Panc1 (cell line): ENCODE measurements at regions not wholly inside any gene's neighbourhood (a gene's known extent, or its start where the extent isn't known, plus 50 kb on each side); places are given as distances from the start of the nearest gene placed in this dataset.

Experiments
- ATAC-seq: fragments of 200-7000 bp; cut with Tn5 transposase; 2 replicates; pipeline ENCODE4 v1.9.1; 2020; ENCODE audit warnings: mild to moderate bottlenecking, moderate library complexity
- BruUV-seq: library from RNA; stranded (reverse); fragments of 400-500 nt; replicated peaks from 2 replicates; lab custom pipeline; 2021; lab: Mats Ljungman, UMichigan
- CTCF ChIA-PET: fragments of 300-600 bp; sonication (Branson Sonifier 250); formaldehyde crosslinking; loops from one replicate; lab custom pipeline; 2022; ENCODE audit warnings: antibody characterized with exemption; lab: Charles Lee
- POLR2A ChIA-PET: fragments of 300-600 bp; sonication (Branson Sonifier 250); formaldehyde crosslinking; loops from one replicate; lab custom pipeline; 2022; ENCODE audit warnings: antibody characterized with exemption; lab: Charles Lee
- DNase-seq: peaks from one replicate; pipeline ENCODE4 v3.0.0-alpha.2; 2010; ENCODE audit warnings: low read depth, low spot score
- H3K27ac ChIP-seq: 2 replicates; pipeline ENCODE4 v1.5.1; 2011; ENCODE audit warnings: mild to moderate bottlenecking, low read length, inconsistent platforms
- H3K27me3 ChIP-seq: fragments of 200-500 bp; sonication (Bioruptor generic); 2 replicates; pipeline ENCODE4 v1.6.0; 2014; ENCODE audit warnings: low read length, inconsistent platforms; ENCODE audit not compliant: control insufficient read depth, insufficient read depth
- H3K36me3 ChIP-seq: fragments of 200-500 bp; sonication (Bioruptor generic); 2 replicates; pipeline ENCODE4 v1.5.1; 2014; ENCODE audit warnings: inconsistent platforms, mild to moderate bottlenecking, low read length, moderate library complexity; ENCODE audit not compliant: control insufficient read depth, insufficient read depth
- H3K4me1 ChIP-seq: 2 replicates; pipeline ENCODE4 v1.5.1; 2011; ENCODE audit warnings: inconsistent platforms, mild to moderate bottlenecking, low read length, moderate library complexity; ENCODE audit not compliant: control insufficient read depth, insufficient read depth
- H3K4me3 ChIP-seq, 2 experiments: 2 replicates each; pipeline ENCODE4 v1.5.1; 2011 to 2012; ENCODE audit warnings: low read depth in 2 of 2, low read length in 2 of 2, mild to moderate bottlenecking in 2 of 2, inconsistent platforms in 1 of 2, moderate library complexity in 1 of 2
- H3K9me3 ChIP-seq: fragments of 200-500 bp; sonication (Bioruptor generic); 2 replicates; pipeline ENCODE4 v1.5.1; 2014; ENCODE audit warnings: low read depth, mild to moderate bottlenecking, inconsistent platforms, low read length, moderate library complexity; ENCODE audit not compliant: control insufficient read depth, insufficient read depth
- POLR2AphosphoS5 ChIP-seq: IDR thresholded peaks from 2 replicates; pipeline ENCODE4 v1.6.1; 2012; ENCODE audit warnings: mild to moderate bottlenecking, low read depth, low read length, moderate library complexity
- REST ChIP-seq, 2 experiments: IDR thresholded peaks; 2 replicates each; pipeline ENCODE4 v1.6.1; 2011 to 2012; ENCODE audit warnings: low read depth in 2 of 2, control low read depth in 1 of 2, low read length in 1 of 2, mild to moderate bottlenecking in 1 of 2, moderate library complexity in 1 of 2; ENCODE audit not compliant: insufficient read depth in 1 of 2
- SIN3A ChIP-seq: IDR thresholded peaks from 2 replicates; pipeline ENCODE4 v1.6.1; 2012; ENCODE audit warnings: low read depth, mild to moderate bottlenecking, low read length, moderate library complexity, borderline replicate concordance; ENCODE audit not compliant: insufficient read depth
- TCF7L2 ChIP-seq: IDR thresholded peaks from 2 replicates; pipeline ENCODE4 v1.6.1; 2011; ENCODE audit warnings: mild to moderate bottlenecking, low read depth, low read length, inconsistent platforms
- in situ Hi-C: cut with HindIII; loops from 2 replicates; pipeline ENCODE4 v1.10.0; 2016; ENCODE audit warnings: low sequenced_read_pairs, low pct_unique_long_range_greater_than_20kb
- intact Hi-C: fragments of 100-400 bp; cut with micrococcal nuclease; formaldehyde crosslinking; loops from one replicate; pipeline ENCODE4 v1.10.0; 2022; ENCODE audit not compliant: unreplicated experiment
- TF ChIP-seq, protein P1 (sequence below): fragments of 450-650 bp; IDR thresholded peaks from 2 replicates; pipeline ENCODE4 v1.5.1; 2017; ENCODE audit warnings: mild to moderate bottlenecking

GRCh38 chr4:36414248-36414647, 132.8 kb downstream of the DTHD1 start:
- POLR2A ChIA-PET = no interaction called here
- DNase-seq (no peak), ATAC-seq (no peak)
- intact Hi-C loops = loop anchor here (10.0 kb wide), 1 partner anchor 971 kb away; no protein-coding TSS in a partner anchor
- Histone ChIP-seq H3K4me1 (no peaks in the 10 kb centered on the region), H3K27me3 (no peaks in the 10 kb centered on the region; the same call in 1 of the 2 replicates), H3K4me3 (no peak overlapping the region), H3K27ac (no peak overlapping the region), H3K36me3 (no peaks in the 10 kb centered on the region), H3K9me3 (no peaks in the 10 kb centered on the region)
- BruUV-seq = no TSS peak
- CTCF ChIA-PET = no interaction called here
- in situ Hi-C loops = no loop called here
- no peak for TF ChIP-seq POLR2AphosphoS5
- TF ChIP-seq, protein P1, sequence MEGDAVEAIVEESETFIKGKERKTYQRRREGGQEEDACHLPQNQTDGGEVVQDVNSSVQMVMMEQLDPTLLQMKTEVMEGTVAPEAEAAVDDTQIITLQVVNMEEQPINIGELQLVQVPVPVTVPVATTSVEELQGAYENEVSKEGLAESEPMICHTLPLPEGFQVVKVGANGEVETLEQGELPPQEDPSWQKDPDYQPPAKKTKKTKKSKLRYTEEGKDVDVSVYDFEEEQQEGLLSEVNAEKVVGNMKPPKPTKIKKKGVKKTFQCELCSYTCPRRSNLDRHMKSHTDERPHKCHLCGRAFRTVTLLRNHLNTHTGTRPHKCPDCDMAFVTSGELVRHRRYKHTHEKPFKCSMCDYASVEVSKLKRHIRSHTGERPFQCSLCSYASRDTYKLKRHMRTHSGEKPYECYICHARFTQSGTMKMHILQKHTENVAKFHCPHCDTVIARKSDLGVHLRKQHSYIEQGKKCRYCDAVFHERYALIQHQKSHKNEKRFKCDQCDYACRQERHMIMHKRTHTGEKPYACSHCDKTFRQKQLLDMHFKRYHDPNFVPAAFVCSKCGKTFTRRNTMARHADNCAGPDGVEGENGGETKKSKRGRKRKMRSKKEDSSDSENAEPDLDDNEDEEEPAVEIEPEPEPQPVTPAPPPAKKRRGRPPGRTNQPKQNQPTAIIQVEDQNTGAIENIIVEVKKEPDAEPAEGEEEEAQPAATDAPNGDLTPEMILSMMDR = peak; percentile 41; the same call in 1 of the 2 replicates
- TF ChIP-seq SIN3A = no peak

- in situ Hi-C loops (no loop called here), intact Hi-C loops (loop anchor here (10.0 kb wide), 1 partner anchor 968 kb away; no protein-coding TSS in a partner anchor)
- BruUV-seq = no TSS peak
These were observed 135.7 kb downstream of the DTHD1 start for GRCh38 chr4:36417146-36417545.

GRCh38 chr4:36420111-36420679, 138.8 kb downstream of the DTHD1 start:
- Histone ChIP-seq H3K9me3 (no peaks in the 10 kb centered on the region), H3K4me3 (no peak overlapping the region), H3K27ac (no peak overlapping the region), H3K4me1 (no peaks in the 10 kb centered on the region), H3K27me3 (no peaks in the 10 kb centered on the region; the same call in 1 of the 2 replicates), H3K36me3 (no peaks in the 10 kb centered on the region)
- intact Hi-C loops = no loop called here
- POLR2A ChIA-PET = no interaction called here
- TF ChIP-seq REST (IDR thresholded peaks at IDR 0.05; ENCODE audit: insufficient read depth in 1 of 2, low read depth in 2 of 2, low read length in 1 of 2) (no peak), TCF7L2 (no peak), POLR2AphosphoS5 (no peak), SIN3A (no peak)
- TF ChIP-seq, protein P1 = no peak
- CTCF ChIA-PET = no interaction called here
- DNase-seq (no peak), ATAC-seq (no peak)
- no TSS peak for BruUV-seq
- in situ Hi-C loops = no loop called here

More at GRCh38 chr4:36417146-36417545, 135.7 kb downstream of the DTHD1 start:
- Histone ChIP-seq H3K4me3 (no peak overlapping the region), H3K9me3 (no peaks in the 10 kb centered on the region), H3K27ac (no peak overlapping the region), H3K4me1 (no peaks in the 10 kb centered on the region), H3K36me3 (no peaks in the 10 kb centered on the region), H3K27me3 (no peaks in the 10 kb centered on the region; the same call in 1 of the 2 replicates)
- DNase-seq = no peak
- ChIA-PET CTCF (no interaction called here), POLR2A (no interaction called here)
- no peak for ATAC-seq
- TF ChIP-seq POLR2AphosphoS5 = no peak
